Caco-2 (cell line): ENCODE measurements at regions not wholly inside any gene's neighbourhood (a gene's known extent, or its start where the extent isn't known, plus 50 kb on each side); places are given as distances from the start of the nearest gene placed in this dataset.

ENCODE experiments used
- BruUV-seq: library from RNA; stranded (reverse); fragments of 400-500 nt; replicated peaks from 2 replicates; lab custom pipeline; 2021; lab: Mats Ljungman, UMichigan
- CTCF ChIA-PET: fragments of 300-600 bp; sonication (Branson Sonifier 250); formaldehyde crosslinking; loops from one replicate; lab custom pipeline; 2022; ENCODE audit warnings: antibody characterized with exemption; lab: Charles Lee
- POLR2A ChIA-PET: fragments of 300-600 bp; sonication (Branson Sonifier 250); formaldehyde crosslinking; loops from one replicate; lab custom pipeline; 2022; ENCODE audit warnings: antibody characterized with exemption; lab: Charles Lee
- DNase-seq, 2 experiments: peaks; one replicate each; pipeline versions ENCODE4 v3.0.0 to v3.0.0-alpha.2; 2020 to 2022
- H3K27me3 ChIP-seq: replicated peaks from 2 replicates; pipeline ENCODE4 v1.6.0; 2011; ENCODE audit warnings: low read length; ENCODE audit not compliant: control insufficient read depth, insufficient read depth
- H3K36me3 ChIP-seq: 2 replicates; pipeline ENCODE4 v1.5.1; 2011; ENCODE audit warnings: low read length; ENCODE audit not compliant: control insufficient read depth, insufficient read depth
- H3K4me1 ChIP-seq: fragments of 250-450 bp; sonication (Bioruptor Pico); 2 replicates; pipeline ENCODE4 v1.5.1; 2020; ENCODE audit warnings: mild to moderate bottlenecking
- H3K4me3 ChIP-seq: 2 replicates; pipeline ENCODE4 v1.5.1; 2011; ENCODE audit warnings: low read depth, mild to moderate bottlenecking, control low read depth, low read length
- H3K9me3 ChIP-seq: fragments of 250-450 bp; sonication (Bioruptor Pico); 2 replicates; pipeline ENCODE4 v1.5.1; 2020; ENCODE audit warnings: mild to moderate bottlenecking, moderate library complexity
- H3K27ac Mint-ChIP-seq: one replicate; pipeline ENCODE4 v1.8.0; 2022; ENCODE audit warnings: mixed read lengths; ENCODE audit not compliant: unreplicated experiment
- H3K27me3 Mint-ChIP-seq: one replicate; pipeline ENCODE4 v1.8.0; 2022; ENCODE audit warnings: mixed read lengths; ENCODE audit not compliant: insufficient read depth, unreplicated experiment
- H3K36me3 Mint-ChIP-seq: one replicate; pipeline ENCODE4 v1.8.0; 2022; ENCODE audit warnings: mild to moderate bottlenecking, mixed read lengths; ENCODE audit not compliant: insufficient read depth, unreplicated experiment
- H3K4me1 Mint-ChIP-seq: one replicate; pipeline ENCODE4 v1.8.0; 2022; ENCODE audit warnings: low read depth, mixed read lengths; ENCODE audit not compliant: unreplicated experiment
- H3K4me3 Mint-ChIP-seq: one replicate; pipeline ENCODE4 v1.8.0; 2022; ENCODE audit warnings: mild to moderate bottlenecking, moderate library complexity, mixed read lengths; ENCODE audit not compliant: unreplicated experiment
- H3K9me3 Mint-ChIP-seq: one replicate; pipeline ENCODE4 v1.8.0; 2022; ENCODE audit warnings: mixed read lengths; ENCODE audit not compliant: unreplicated experiment
- intact Hi-C: fragments of 100-400 bp; cut with micrococcal nuclease; formaldehyde crosslinking; loops from one replicate; pipeline ENCODE4 v1.10.0; 2022; ENCODE audit not compliant: unreplicated experiment
- TF ChIP-seq, protein P1 (sequence below), 2 experiments: fragments of 200-600 bp in 1 of 2; IDR thresholded peaks; 1 replicate in 1 of 2; 2 replicates in 1 of 2; pipeline versions ENCODE4 v1.5.1 to v1.8.0; 2011 to 2022; ENCODE audit warnings: antibody characterized with exemption in 1 of 2, control low read depth in 1 of 2, inconsistent platforms in 1 of 2, low read depth in 1 of 2, low read length in 1 of 2, mild to moderate bottlenecking in 1 of 2, moderate library complexity in 1 of 2; ENCODE audit not compliant: insufficient read depth in 1 of 2, severe bottlenecking in 1 of 2, unreplicated experiment in 1 of 2

DNA sequence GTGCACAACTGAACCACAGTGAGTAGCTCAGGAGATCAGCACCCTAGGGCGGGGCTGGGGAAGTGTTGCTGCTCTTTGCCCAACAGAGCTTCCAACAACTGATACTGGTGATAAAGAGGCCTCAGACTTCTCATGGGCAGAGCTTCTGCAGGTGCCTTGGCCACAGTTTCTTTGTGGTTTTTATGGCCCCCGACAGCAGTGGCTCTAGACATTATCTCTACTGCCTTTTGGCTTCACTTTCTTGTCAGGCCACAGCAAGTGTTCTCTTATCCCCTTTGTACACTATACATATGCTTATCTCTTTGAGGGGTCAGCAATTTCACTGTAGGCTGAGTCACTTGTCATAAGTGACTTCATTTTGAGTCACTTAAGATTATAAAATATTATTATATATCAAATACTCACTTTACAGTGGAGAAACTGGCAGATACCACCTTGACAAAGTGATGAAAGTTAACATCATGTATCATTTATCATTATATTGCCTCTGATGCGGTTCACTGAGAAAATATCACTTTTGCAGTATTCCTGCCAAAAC is 90.9 kb upstream of the COX7C start:
- no peaks in the 10 kb centered on the region for H3K36me3 ChIP-seq
- H3K27me3 Mint-ChIP-seq = no peaks in the 10 kb centered on the region
- no peak overlapping the region for H3K27ac Mint-ChIP-seq
- no peaks in the 10 kb centered on the region for H3K4me1 ChIP-seq
- ChIA-PET POLR2A (no interaction called here), CTCF (no interaction called here)
- BruUV-seq = no TSS peak
- intact Hi-C loops = no loop called here
- H3K4me1 Mint-ChIP-seq = no peaks in the 10 kb centered on the region
- no peak overlapping the region for H3K4me3 ChIP-seq
- TF ChIP-seq, protein P1, sequence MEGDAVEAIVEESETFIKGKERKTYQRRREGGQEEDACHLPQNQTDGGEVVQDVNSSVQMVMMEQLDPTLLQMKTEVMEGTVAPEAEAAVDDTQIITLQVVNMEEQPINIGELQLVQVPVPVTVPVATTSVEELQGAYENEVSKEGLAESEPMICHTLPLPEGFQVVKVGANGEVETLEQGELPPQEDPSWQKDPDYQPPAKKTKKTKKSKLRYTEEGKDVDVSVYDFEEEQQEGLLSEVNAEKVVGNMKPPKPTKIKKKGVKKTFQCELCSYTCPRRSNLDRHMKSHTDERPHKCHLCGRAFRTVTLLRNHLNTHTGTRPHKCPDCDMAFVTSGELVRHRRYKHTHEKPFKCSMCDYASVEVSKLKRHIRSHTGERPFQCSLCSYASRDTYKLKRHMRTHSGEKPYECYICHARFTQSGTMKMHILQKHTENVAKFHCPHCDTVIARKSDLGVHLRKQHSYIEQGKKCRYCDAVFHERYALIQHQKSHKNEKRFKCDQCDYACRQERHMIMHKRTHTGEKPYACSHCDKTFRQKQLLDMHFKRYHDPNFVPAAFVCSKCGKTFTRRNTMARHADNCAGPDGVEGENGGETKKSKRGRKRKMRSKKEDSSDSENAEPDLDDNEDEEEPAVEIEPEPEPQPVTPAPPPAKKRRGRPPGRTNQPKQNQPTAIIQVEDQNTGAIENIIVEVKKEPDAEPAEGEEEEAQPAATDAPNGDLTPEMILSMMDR (IDR thresholded peaks at IDR 0.05; ENCODE audit: insufficient read depth in 1 of 2, low read depth in 1 of 2, low read length in 1 of 2, severe bottlenecking in 1 of 2, unreplicated experiment in 1 of 2) = no peak
- H3K4me3 Mint-ChIP-seq = no peak overlapping the region
- no peaks in the 10 kb centered on the region for H3K36me3 Mint-ChIP-seq
- no peaks in the 10 kb centered on the region for H3K9me3 ChIP-seq
- no peaks in the 10 kb centered on the region for H3K27me3 ChIP-seq
- H3K9me3 Mint-ChIP-seq = no peaks in the 10 kb centered on the region
- no peak for DNase-seq

- no peak overlapping the region for H3K27ac Mint-ChIP-seq
- TF ChIP-seq, protein P1 (IDR thresholded peaks at IDR 0.05; ENCODE audit: insufficient read depth in 1 of 2, low read depth in 1 of 2, low read length in 1 of 2, severe bottlenecking in 1 of 2, unreplicated experiment in 1 of 2) = no peak
- H3K4me3 Mint-ChIP-seq = no peak overlapping the region
- Histone ChIP-seq H3K4me1 (no peaks in the 10 kb centered on the region), H3K4me3 (no peak overlapping the region), H3K27me3 (no peaks in the 10 kb centered on the region), H3K36me3 (no peaks in the 10 kb centered on the region), H3K9me3 (no peaks in the 10 kb centered on the region)
- no TSS peak for BruUV-seq
- DNase-seq = no peak
- no peaks in the 10 kb centered on the region for H3K27me3 Mint-ChIP-seq
- H3K9me3 Mint-ChIP-seq = no peaks in the 10 kb centered on the region
- intact Hi-C loops = no loop called here
- no peaks in the 10 kb centered on the region for H3K4me1 Mint-ChIP-seq
- ChIA-PET POLR2A (no interaction called here), CTCF (no interaction called here)
- H3K36me3 Mint-ChIP-seq = no peaks in the 10 kb centered on the region
Observed at GRCh38 chr5:86532429-86532828, 85.3 kb upstream of the COX7C start.

- BruUV-seq = no TSS peak
- no peaks in the 10 kb centered on the region for H3K36me3 Mint-ChIP-seq
Observed at GRCh38 chr5:86536396-86536795, 81.3 kb upstream of the COX7C start.

More at GRCh38 chr5:86536396-86536795, 81.3 kb upstream of the COX7C start:
- Mint-ChIP-seq H3K27me3 (no peaks in the 10 kb centered on the region), H3K27ac (no peak overlapping the region), H3K4me1 (no peaks in the 10 kb centered on the region), H3K9me3 (no peaks in the 10 kb centered on the region), H3K4me3 (no peak overlapping the region)
- CTCF ChIA-PET = no interaction called here
- Histone ChIP-seq H3K36me3 (no peaks in the 10 kb centered on the region), H3K9me3 (no peaks in the 10 kb centered on the region; the same call in 1 of the 2 replicates), H3K27me3 (no peaks in the 10 kb centered on the region), H3K4me3 (no peak overlapping the region), H3K4me1 (no peaks in the 10 kb centered on the region)
- intact Hi-C loops = no loop called here
- POLR2A ChIA-PET = no interaction called here
- TF ChIP-seq, protein P1 (IDR thresholded peaks at IDR 0.05; ENCODE audit: insufficient read depth in 1 of 2, low read depth in 1 of 2, low read length in 1 of 2, severe bottlenecking in 1 of 2, unreplicated experiment in 1 of 2) = no peak
- no peak for DNase-seq
